GM13977 (cell line): ENCODE measurements at regions not wholly inside any gene's neighbourhood (a gene's known extent, or its start where the extent isn't known, plus 50 kb on each side); places are given as distances from the start of the nearest gene placed in this dataset.

Experiments used
- DNase-seq: peaks from one replicate; pipeline ENCODE4 v3.0.0; 2012; ENCODE audit warnings: low spot score
- in situ Hi-C: fragments of 300-500 bp; cut with MboI; formaldehyde crosslinking; loops from one replicate; pipeline ENCODE4 v1.12.0; 2022; ENCODE audit warnings: low sequenced_read_pairs, low pct_unique_long_range_greater_than_20kb, mixed read lengths, inconsistent platforms; ENCODE audit not compliant: unreplicated experiment
- TF ChIP-seq, protein P1 (sequence below): IDR thresholded peaks from 2 replicates; pipeline ENCODE4 v1.5.1; 2012; ENCODE audit warnings: mild to moderate bottlenecking, control low read depth; ENCODE audit not compliant: insufficient read depth; ENCODE audit errors: extremely low read depth, missing control alignments

GRCh38 chr3:86826292-86826691 is 164.7 kb downstream of the VGLL3 start:
- TF ChIP-seq, protein P1, sequence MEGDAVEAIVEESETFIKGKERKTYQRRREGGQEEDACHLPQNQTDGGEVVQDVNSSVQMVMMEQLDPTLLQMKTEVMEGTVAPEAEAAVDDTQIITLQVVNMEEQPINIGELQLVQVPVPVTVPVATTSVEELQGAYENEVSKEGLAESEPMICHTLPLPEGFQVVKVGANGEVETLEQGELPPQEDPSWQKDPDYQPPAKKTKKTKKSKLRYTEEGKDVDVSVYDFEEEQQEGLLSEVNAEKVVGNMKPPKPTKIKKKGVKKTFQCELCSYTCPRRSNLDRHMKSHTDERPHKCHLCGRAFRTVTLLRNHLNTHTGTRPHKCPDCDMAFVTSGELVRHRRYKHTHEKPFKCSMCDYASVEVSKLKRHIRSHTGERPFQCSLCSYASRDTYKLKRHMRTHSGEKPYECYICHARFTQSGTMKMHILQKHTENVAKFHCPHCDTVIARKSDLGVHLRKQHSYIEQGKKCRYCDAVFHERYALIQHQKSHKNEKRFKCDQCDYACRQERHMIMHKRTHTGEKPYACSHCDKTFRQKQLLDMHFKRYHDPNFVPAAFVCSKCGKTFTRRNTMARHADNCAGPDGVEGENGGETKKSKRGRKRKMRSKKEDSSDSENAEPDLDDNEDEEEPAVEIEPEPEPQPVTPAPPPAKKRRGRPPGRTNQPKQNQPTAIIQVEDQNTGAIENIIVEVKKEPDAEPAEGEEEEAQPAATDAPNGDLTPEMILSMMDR, result no peak
- in situ Hi-C loops, result no loop called here
- DNase-seq, result no peak

DNA sequence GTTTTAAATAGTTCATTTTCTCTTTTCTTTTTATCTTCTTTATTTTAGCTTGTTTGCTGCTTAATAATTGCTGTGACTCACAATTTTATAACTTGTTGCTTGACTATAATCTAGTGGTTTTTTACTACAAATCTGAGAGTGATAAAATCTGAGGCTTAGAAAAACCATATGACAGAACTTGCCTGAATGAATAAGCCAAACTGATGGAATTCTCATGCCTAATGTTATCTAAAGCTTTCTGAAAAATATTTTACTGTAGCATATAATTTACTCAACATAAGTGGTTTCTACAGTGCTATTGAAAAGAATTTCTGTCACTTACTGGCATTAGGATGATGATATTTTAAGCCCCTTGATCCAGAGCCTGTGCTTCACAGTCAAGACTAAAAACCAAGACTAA is 175.1 kb downstream of the VGLL3 start:
- DNase-seq, result no peak
- TF ChIP-seq, protein P1, result no peak
- in situ Hi-C loops, result no loop called here

DNA sequence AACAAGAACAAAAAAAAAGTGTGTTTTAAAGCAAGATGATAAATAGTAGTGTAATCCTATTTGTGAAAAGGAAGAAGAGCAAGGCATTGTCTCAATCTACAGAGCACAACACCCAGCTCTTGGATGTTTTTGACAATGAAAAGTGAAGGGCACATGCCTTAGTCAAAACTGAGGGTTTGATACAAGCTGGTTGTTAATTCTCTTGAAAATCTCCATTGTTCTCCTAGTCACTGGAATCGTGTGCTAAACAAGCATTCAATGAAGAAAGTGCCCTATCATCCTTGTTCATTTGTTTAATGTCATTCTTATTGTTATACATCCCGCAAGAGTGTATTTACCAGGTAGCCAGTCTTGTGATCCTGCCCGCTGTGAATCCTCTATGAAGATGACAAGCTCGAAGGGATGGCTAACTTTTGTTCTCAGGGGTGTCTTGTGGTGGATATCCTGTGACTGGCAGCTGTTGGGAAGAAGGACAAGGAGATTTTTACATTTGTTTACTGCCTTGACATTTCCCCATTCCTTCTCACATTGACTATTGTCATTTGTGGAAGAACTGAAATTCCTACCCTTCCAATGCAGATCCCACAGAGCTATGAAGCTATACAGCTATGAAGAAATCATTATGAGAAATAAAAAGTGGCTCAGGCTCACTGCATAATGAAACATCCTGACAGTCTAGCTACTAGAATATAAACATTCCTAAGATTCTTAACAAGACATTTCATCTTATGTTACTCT is 175.9 kb downstream of the VGLL3 start:
- in situ Hi-C loops, result no loop called here
- no peak for DNase-seq
- TF ChIP-seq, protein P1, result no peak

DNA sequence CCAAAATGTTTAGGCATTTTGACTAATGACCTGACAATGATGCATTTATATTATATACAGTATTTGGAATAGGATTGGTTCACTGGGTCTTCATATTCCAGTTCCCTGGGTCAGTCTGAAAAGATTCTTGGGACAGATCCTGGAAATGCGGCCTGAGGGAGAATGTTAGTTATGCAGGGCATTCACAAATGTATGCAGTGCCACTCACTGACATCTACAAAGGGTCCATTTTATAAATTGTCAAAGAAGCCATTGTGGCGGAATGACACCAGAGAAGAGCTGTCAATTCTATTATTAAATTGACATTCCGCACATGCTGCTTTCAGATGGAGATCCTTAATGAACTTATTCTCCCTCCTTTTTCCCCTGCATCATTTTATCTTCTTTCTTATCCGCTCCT is 176.6 kb downstream of the VGLL3 start:
- TF ChIP-seq, protein P1, result no peak

DNA sequence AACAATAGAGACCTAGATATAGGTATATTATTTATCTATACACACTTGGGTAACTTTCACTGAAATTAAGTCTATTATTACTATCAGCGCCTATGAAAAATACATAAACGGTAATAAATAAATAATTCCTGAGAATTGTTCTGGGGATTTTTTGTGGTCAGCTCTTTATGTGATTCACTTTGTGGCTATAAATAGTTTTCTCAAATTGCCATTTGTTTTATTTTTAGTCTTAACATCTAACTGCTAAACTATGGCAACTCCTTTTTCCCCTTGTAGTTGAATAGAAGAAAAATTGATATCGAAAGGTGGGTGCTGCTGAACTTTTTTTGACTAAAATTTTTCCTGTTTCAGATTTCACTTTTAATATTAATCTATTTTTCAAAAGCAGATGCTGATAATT is 189.0 kb downstream of the VGLL3 start:
- no peak for DNase-seq
- TF ChIP-seq, protein P1, result no peak
- in situ Hi-C loops, result no loop called here

More for the DNA sequence above, 176.6 kb downstream of the VGLL3 start:
- DNase-seq, result no peak
- in situ Hi-C loops, result no loop called here

DNA sequence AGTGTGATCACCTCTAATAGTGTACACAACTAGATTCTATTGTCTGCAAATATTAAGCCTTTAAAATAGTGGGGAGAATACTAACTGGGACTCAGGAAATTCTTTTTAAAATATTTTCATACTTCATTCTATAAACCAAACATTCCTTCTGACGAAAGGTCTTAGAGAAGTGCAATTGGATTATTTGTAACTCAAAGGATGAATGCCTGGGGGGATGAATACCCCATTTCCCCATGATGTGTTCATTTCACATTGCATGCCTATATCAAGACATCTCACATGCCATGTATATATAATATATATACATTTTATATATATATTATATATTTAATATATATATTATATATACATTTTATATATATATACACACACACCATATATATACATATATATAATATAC is 189.9 kb downstream of the VGLL3 start:
- DNase-seq, result no peak
- in situ Hi-C loops, result no loop called here
- TF ChIP-seq, protein P1, result no peak
